ENCODE measurements at regions not wholly inside any gene's neighbourhood (a gene's known extent, or its start where the extent isn't known, plus 50 kb on each side); places are given as distances from the start of the nearest gene placed in this dataset.

- TF ChIP-seq EP300 (IDR thresholded peaks at IDR 0.05) (no peak), POLR2A (IDR thresholded peaks at IDR 0.05) (no peak), POLR2AphosphoS5 (IDR thresholded peaks at IDR 0.05) (no peak)
- TF ChIP-seq, protein P1, sequence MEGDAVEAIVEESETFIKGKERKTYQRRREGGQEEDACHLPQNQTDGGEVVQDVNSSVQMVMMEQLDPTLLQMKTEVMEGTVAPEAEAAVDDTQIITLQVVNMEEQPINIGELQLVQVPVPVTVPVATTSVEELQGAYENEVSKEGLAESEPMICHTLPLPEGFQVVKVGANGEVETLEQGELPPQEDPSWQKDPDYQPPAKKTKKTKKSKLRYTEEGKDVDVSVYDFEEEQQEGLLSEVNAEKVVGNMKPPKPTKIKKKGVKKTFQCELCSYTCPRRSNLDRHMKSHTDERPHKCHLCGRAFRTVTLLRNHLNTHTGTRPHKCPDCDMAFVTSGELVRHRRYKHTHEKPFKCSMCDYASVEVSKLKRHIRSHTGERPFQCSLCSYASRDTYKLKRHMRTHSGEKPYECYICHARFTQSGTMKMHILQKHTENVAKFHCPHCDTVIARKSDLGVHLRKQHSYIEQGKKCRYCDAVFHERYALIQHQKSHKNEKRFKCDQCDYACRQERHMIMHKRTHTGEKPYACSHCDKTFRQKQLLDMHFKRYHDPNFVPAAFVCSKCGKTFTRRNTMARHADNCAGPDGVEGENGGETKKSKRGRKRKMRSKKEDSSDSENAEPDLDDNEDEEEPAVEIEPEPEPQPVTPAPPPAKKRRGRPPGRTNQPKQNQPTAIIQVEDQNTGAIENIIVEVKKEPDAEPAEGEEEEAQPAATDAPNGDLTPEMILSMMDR (IDR thresholded peaks at IDR 0.05), result no peak
These were observed 196.7 kb downstream of the MTERF1 start for GRCh38 chr7:91683823-91684222.

Measured in stomach (tissue), 4 donors.